Thoracic aorta (tissue), 2 donors: ENCODE measurements at regions not wholly inside any gene's neighbourhood (a gene's known extent, or its start where the extent isn't known, plus 50 kb on each side); places are given as distances from the start of the nearest gene placed in this dataset.

Experiments
- ATAC-seq: fragments of 150-250 bp; one replicate; pipeline ENCODE4 v1.8.0; 2017; ENCODE audit warnings: low read depth; ENCODE audit not compliant: insufficient number of reproducible peaks, low FRiP score
- DNase-seq: peaks from one replicate; pipeline ENCODE4 v3.0.0-alpha.2; 2020; ENCODE audit warnings: low spot score
- H3K27ac ChIP-seq, 2 donors: fragments of 200-600 bp; sonication (generic); 1 replicate in 1 of 2; 2 replicates in 1 of 2; pipeline ENCODE4 v1.5.1; 2016; ENCODE audit warnings: mild to moderate bottlenecking in 2 of 2, moderate library complexity in 2 of 2
- H3K27me3 ChIP-seq: fragments of 200-600 bp; sonication (generic); replicated peaks from 2 replicates; pipeline ENCODE4 v1.6.0; 2016; ENCODE audit warnings: mild to moderate bottlenecking; ENCODE audit not compliant: insufficient read depth
- H3K36me3 ChIP-seq: fragments of 200-600 bp; sonication (generic); one replicate; pipeline ENCODE4 v1.5.1; 2016
- H3K4me1 ChIP-seq, 2 donors: fragments of 200-600 bp; sonication (generic); 1 replicate in 1 of 2; 2 replicates in 1 of 2; pipeline versions ENCODE4 v1.5.1 to v1.6.0; 2016; ENCODE audit warnings: low read depth in 2 of 2, mild to moderate bottlenecking in 1 of 2; ENCODE audit not compliant: control insufficient read depth in 1 of 2
- H3K4me3 ChIP-seq: fragments of 200-600 bp; sonication (generic); 2 replicates; pipeline ENCODE4 v1.5.1; 2016; ENCODE audit warnings: mild to moderate bottlenecking
- H3K9me3 ChIP-seq: fragments of 200-600 bp; sonication (generic); 2 replicates; pipeline ENCODE4 v1.5.1; 2016
- CTCF ChIP-seq: fragments of 200-600 bp; sonication (generic); IDR thresholded peaks from one replicate; pipeline ENCODE4 v1.5.1; 2019; ENCODE audit warnings: antibody characterized with exemption

GRCh38 chr18:25647404-25647803 is 295.4 kb upstream of the ZNF521 start:
- Histone ChIP-seq H3K27ac (no peak overlapping the region), H3K27me3 (no peaks in the 10 kb centered on the region)
- no peak for ATAC-seq

GRCh38 chr18:25646971-25647370 is 295.0 kb upstream of the ZNF521 start:
- no peak for ATAC-seq
- H3K27me3 ChIP-seq = no peaks in the 10 kb centered on the region
- no peak overlapping the region for H3K4me3 ChIP-seq
- DNase-seq = no peak
- H3K36me3 ChIP-seq = no peaks in the 10 kb centered on the region
- H3K9me3 ChIP-seq = no peaks in the 10 kb centered on the region
- H3K4me1 ChIP-seq = no peaks in the 10 kb centered on the region
- TF ChIP-seq CTCF = no peak
- H3K27ac ChIP-seq = no peak overlapping the region

More at GRCh38 chr18:25647404-25647803, 295.4 kb upstream of the ZNF521 start:
- H3K4me1 ChIP-seq = no peaks in the 10 kb centered on the region
- H3K4me3 ChIP-seq = no peak overlapping the region
- TF ChIP-seq CTCF = no peak
- no peak for DNase-seq
- H3K9me3 ChIP-seq = no peaks in the 10 kb centered on the region
- no peaks in the 10 kb centered on the region for H3K36me3 ChIP-seq

GRCh38 chr18:25639596-25639995 is 287.6 kb upstream of the ZNF521 start:
- Histone ChIP-seq H3K9me3 (no peaks in the 10 kb centered on the region), H3K4me3 (no peak overlapping the region), H3K4me1 (no peaks in the 10 kb centered on the region), H3K27ac (no peak overlapping the region), H3K27me3 (no peaks in the 10 kb centered on the region), H3K36me3 (no peaks in the 10 kb centered on the region)
- no peak for ATAC-seq
- no peak for DNase-seq
- TF ChIP-seq CTCF = no peak

- no peak for TF ChIP-seq CTCF
- Histone ChIP-seq H3K4me3 (no peak overlapping the region), H3K9me3 (no peaks in the 10 kb centered on the region), H3K36me3 (no peaks in the 10 kb centered on the region), H3K4me1 (no peaks in the 10 kb centered on the region), H3K27me3 (no peaks in the 10 kb centered on the region), H3K27ac (no peak overlapping the region)
- ATAC-seq = no peak
- no peak for DNase-seq
Observed at GRCh38 chr18:25633563-25633962, 281.6 kb upstream of the ZNF521 start.

GRCh38 chr18:25630682-25631081 is 278.7 kb upstream of the ZNF521 start:
- H3K27ac ChIP-seq = no peak overlapping the region
- H3K4me3 ChIP-seq = no peak overlapping the region
- no peaks in the 10 kb centered on the region for H3K36me3 ChIP-seq
- no peak for ATAC-seq
- H3K9me3 ChIP-seq = peaks cover 3% of the 10 kb centered on the region
- no peaks in the 10 kb centered on the region for H3K27me3 ChIP-seq
- no peak for DNase-seq
- TF ChIP-seq CTCF = no peak
- no peaks in the 10 kb centered on the region for H3K4me1 ChIP-seq
